Activated CD8-positive, alpha-beta memory T cell treated with anti-CD3 and anti-CD28 coated beads for 1 hour (primary cell): ENCODE measurements at regions not wholly inside any gene's neighbourhood (a gene's known extent, or its start where the extent isn't known, plus 50 kb on each side); places are given as distances from the start of the nearest gene placed in this dataset.

Experiments
- DNase-seq, 2 donors: peaks; one replicate each; pipeline ENCODE4 v3.0.0-alpha.2; 2020; ENCODE audit warnings: low read depth in 1 of 2; ENCODE audit errors: extremely low read depth in 1 of 2

DNA sequence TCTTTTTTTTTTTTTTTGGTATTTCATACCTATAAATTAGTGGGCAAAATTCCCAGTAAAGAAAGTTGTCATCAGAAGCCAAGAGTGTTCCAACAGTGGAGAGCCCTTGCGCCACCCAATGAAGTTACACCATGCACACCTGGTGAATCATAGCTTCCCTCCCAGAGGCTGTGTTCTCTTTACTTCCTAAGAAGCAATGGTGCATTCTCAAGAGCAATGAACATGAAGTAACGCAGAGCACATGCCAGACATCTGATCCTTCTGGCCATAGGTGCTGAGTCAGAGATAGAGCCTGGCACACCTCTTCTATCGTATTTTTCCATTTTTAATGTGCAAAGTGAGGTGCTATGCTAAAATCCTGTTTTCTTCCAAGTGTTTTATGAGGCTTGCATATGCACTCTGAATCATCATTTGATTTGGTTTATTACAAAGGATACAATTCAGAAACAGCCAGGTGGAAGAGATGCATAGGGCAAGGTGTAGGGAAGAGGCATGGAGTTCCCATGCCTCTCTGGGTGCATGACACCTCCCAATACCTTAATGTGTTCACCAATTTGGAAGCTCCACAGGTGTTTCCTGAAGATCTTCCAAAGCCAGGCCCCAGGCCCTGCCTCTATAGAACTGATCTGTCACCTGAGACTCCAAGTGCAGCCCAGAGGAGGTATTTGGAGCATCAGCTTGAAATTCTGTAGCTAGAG lies 408.0 kb downstream of the SIPA1L2 start:
- DNase-seq: no peak

DNA sequence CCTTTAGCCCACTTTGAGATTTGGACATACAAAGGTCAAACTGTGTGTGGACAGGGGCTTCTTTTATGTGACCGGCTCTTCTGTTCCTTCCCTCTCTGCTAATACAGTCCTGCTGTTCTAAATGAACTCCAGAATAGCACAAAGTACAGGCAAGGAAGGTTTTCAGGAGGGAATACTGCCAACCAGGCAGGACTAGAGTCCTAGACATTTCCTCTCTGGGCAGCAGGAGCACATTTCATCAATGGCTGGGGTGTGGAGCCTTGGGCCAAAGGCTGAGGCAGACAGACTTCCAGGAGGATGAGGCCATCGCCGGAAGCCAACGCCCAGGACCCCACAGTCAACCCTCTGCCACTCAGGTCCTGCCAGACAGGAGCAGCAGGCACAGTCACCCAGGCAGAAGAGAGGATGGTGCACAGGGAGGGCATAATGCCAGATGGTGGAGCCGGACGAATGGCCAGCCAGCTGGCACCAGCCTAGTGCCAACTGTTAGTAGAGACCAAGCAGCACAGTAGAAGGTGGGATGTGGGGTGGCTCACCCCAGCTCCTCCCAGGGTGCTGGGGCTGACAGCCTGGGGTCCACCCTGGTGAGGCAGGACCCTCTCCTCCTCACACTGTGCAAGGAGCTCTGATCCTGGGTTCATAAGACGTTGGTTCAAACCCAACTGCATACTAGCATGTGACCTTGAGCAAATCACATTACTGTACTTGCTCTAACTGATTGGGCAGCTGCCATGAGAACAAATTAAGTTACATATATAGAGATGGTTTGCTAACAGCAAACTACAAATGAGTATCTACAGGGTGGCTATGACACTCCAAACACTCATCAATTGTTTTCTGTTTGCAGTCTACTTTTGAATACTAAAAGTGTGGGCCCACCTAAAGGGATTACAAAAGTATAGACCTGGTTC lies 410.7 kb downstream of the SIPA1L2 start:
- no peak for DNase-seq

DNA sequence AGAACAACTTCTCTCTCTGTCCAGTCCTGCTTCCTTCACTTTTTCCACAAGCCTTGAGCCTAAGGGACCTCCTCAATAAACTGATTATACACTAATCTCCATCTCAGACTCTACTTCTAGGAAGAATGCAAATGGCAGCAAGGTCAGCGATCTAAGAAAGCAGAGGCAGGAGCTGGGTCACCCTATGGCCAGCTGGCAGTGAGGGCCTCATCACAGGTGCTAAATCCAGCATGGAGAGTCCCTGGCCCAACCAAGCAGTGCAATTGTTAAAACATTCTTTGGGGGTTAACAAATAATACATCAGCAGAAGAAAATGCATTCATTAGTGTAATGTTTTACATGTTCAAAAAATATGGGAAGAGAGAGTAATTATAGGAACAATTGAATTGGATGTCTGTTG lies 416.0 kb downstream of the SIPA1L2 start:
- DNase-seq: no peak

DNA sequence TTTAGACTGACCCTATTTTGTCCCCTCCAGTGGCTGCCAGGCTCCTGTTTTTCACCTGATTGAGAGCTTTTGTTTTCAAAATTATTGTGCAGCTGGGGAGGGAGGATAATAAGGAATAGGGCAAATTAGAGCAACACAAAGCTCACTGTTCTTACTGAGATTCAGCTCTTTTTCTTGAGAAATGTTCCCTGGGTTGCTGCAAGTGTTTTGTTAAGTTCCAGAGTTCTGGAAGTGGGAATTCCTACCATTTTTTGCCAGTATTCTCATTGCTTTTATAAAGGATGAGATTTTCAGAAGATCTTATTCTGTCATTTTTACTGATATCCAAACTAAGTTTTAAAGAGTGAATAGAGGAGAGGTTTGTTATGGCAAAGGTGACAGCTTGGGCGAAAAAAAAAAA lies 417.7 kb downstream of the SIPA1L2 start:
- DNase-seq: no peak

DNA sequence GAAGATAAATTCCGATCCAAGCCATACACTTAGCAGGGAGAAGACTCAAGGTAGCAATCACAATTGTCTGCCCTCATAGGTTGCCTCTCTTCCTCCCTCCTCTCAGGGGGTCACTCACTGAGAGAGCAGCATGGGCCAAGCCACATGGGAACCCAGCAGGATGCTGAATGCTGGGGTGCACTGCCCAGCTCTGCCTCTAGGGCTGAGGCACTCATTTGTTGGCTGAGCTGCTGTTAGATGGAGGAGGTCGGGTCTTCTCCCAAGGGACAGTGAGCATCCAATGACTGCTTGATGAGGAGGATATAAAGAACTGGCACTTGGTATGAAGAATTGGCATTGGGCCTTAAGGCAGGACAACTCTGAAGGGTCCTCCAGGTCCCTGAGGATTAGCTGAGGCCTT lies 418.8 kb downstream of the SIPA1L2 start:
- no peak for DNase-seq

DNA sequence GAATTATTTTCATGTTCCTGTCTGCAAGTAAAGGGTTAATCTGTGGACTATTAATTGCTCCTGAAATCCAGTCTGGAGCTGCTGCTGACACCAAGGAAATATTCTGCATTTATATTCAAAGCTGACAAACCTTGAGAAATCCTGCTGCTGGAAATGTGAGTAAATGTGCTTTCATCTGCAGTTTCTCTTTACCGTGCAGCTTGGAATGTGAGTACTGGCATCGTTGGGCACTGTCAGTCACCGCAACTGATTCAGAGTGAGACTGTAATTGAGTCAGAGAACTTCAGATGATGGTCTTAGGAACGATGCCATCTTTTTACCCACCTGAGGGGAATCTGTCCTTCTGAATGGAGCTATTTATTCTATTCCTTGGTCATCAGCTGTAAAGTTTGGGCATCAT lies 420.6 kb downstream of the SIPA1L2 start:
- no peak for DNase-seq

DNA sequence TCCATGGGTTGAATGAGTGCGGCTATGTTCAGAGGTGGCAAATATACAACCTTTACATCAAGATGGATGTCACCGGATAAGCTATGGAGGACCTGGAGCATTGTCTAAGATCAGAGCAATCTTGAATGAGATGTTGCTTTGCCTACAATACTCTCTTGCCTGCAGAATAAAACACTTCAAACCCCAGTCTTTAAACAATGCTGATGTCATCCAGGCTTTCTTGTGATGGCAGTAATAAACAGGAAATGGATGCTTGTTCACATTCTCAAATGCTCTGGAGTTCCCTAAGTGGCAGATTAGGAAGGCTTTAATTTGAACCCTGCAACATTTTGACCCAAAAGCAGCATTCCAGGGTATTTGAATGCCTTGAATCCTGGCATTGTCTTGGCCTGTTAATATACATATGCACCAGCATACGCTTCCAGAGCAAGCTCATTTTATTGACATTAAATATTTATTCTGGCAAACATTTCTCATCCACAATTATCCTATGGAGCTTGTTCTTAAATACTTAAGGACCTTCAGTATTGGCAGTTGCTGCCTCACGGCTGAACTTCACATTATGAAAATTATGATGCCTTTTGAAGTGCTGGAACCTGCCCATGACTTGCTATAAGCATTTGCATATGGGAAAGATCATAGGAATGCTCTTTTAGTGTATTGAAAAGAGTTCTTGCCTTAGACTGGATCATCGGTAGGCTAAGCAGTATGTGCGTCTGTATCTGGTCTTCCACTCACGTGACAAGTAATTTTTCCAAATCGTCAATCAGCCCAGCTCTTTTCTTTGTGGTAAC lies 422.7 kb downstream of the SIPA1L2 start:
- no peak for DNase-seq

DNA sequence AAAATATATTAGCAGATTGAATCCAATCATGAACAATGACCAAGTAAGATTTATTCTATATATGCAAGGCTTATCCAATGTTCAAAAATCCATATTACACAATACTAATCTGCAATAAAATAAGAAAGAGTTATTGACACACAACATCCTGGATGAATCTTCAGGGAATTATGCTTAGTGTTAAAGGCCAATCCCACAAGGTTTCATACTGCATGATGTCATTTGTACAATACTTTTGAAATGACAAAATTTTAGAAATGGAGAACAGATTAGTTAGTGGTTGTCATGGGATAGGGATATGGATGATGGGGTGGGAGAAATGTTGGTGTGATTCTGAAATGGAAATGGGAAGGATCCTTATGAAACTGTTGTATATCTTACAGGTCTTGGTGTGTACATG lies 425.7 kb downstream of the SIPA1L2 start:
- DNase-seq: no peak

DNA sequence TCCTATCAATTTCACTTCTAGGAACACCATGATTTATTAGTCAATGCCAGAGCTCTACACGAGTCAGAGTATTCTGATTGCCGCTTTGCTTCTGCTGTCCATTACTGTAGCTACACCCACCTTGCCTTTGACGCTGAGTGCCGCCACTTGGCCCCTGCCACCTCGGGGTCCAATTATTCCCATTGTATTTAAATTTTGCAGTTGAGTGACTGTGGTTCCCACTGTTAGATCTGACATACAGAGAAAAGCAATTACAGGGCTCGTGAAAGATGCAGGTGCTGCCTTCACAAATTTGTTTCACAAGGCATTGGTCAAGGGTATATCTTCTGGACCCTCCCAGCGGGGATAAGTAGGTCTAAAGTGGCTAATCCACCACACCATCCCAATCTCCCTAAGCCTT lies 428.9 kb downstream of the SIPA1L2 start:
- DNase-seq: no peak

DNA sequence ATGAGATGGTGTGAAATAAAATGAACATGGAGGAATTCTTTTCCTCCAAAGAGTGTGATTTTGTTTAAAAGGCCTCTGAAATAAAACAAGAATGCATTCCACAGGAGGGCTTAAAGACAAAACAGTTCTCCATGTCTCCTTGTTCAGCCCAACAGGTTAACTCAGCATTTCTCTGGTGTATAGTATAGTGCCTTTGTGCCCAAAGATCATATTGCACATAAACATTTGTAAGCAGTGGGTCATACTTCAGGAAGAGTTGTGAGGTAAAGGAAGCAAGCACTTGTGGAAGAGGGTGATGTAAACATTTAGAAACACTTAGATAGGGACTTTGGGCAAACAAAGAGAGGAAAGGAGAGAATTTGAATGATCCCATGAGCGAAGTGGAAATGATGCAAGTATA lies 433.9 kb downstream of the SIPA1L2 start:
- DNase-seq: no peak

DNA sequence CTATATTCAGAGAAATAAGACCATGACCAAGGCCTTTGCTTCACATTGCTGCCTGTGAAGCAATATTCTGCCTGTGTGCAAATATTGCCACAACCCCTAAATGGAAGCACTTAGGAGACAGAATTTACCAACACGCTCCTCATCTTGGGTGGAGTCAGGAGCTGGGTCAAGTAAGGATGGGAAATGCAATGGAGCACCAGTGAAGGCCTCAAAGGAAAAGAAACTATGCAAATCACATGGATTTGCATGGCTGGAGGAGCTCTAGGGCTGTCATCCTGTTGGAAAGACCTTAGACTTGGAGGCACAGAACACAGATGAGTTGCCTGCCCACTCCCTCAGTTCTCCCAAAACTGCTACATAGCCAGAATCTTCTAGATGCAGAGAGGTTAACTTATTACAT lies 435.5 kb downstream of the SIPA1L2 start:
- DNase-seq: no peak

DNA sequence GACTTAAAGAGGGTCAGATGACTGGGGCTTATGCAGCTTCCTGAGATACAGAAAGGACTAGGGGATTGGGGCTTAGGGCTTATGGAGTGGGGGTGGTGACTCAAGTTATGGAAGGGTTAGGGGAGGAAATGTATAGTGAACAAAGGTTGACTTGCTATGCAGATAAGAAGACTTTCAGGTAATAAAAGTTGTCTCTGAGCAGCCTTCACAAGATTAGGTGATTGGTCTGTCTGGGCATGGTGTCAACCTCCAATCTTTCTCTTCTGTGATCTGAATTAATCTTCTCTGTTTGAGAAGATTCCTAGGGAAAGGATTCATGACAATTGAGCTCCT lies 436.5 kb downstream of the SIPA1L2 start:
- DNase-seq: no peak

DNA sequence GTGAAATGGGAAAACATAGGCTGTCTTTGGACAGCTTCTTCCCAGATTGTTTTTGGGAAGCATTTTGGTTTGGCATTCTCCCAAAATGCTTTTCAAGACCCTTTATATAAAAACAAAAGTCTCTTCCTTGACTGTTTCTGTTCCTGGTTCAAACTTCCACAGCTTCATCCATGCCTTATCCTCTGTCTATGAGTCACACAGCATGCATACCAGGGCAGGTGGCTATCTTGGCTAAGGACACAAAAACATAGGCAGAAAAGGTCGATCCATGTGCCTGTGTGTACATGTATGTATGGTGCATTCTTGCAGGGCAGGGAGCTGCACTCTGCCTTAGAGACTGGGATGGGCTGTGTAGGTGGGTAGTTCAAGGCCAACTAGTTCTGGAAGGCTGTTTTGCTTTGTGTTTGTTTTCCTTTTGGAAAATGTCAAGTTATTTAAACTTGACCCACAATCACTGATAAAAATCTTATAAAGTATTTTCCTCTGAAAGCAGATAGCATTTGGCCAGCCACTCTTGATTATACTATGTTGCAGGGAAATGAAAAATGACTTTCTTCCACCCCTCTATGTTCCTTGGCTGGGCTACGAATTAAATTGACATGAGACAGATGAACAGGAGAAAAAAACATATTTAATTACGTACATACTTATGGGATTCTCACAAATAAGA lies 437.0 kb downstream of the SIPA1L2 start:
- no peak for DNase-seq

DNA sequence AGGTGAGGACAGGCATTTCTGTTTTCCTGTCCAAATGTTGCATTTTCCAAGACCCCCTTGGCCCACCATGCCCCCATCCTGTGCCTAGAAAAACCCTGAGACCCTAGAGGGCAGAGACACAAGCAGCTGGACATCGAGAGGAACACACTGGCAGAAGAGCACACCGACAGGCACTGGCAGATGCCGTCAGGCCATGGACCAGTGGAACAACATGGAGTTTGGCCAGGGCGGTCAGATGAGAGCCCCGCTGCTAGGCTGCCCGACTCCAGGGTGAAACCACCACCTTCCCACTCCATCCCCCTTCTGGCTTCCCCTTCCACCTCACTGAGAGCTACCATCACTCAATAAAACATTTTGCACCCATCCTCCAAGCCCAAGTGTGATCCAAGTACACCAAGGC lies 438.4 kb downstream of the SIPA1L2 start:
- no peak for DNase-seq

DNA sequence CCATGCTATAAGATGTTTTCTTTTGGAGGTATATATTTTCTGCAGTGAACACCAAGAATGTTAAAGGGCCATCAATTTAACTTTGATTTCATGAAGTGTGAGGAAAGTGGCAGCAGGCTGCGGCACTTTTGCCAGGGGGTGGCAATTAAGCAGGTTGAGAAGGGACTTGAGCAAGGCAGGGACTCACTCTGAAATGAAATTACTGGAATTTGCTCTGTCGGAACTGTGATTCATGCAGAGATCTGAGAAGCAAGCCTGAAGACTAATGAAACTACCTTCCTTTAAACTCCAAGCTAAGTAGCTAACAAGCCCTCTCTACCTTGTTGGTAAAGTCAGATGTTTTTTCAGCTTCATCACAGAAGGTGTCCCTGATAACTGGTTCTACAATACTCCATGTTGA lies 441.6 kb downstream of the SIPA1L2 start:
- DNase-seq: no peak

DNA sequence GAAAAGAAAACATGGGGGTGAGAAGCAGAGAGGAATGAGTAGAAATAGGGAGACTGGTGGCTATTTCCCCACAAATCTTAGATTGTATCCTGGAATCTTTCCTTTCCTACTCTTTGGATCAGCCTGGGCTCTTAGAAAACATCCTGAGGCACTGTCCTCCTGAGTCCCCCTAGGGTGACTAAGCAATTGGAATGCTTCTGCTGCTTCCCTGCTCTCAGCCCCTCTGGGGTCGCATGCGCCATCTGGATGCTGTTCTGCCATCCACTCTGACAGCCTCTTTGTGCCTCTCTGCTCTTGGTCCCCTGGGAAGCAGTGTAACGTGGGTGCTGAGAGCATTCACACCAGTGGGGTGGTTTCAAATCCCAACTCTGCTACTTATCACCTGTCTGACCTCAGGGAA lies 443.0 kb downstream of the SIPA1L2 start:
- no peak for DNase-seq

DNA sequence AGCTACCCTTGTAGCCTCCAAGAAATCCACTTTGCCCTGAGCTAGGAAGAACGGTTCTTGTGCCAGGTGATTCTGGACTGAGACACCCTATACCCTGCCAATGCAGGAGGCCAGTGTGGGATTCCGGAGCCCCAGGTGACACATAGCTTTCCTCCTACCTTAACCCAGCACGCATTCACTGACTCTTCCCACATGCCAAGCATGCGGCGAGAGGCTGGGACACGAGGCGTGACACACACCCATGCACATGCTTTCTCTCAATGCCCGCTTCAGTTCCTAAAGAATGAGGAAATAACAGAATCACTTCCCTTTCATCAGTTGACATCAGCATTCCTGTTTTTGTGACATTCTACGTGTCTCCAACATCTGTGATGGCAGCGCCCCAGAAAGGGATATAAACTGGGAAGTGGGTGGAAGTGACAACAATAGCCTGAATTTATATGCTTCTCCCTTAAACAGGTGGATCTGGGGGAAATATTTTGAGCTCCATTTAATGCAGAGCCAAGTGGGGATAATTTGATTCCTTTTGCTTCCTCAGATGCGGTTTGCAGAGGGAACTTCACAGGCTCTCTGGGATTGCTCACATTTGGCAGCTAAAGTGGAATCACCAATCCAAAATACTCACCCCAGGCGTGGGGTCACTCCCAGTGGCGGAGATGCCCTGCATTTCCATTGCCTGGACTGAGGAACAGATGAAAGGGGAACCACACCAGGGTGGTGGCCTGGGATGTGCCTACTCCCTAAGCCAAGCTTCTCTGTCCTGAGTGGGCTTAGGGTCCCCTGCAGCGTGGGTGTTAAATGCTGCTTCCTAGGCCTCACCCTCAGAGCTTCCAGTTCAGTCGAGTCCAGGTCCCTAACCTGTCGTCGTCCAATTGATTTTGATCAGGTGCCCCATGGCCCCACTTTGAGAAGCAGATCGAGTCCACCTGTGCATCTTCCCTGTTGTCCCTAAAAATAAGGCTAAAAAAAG lies 445.1 kb downstream of the SIPA1L2 start:
- DNase-seq: no peak

DNA sequence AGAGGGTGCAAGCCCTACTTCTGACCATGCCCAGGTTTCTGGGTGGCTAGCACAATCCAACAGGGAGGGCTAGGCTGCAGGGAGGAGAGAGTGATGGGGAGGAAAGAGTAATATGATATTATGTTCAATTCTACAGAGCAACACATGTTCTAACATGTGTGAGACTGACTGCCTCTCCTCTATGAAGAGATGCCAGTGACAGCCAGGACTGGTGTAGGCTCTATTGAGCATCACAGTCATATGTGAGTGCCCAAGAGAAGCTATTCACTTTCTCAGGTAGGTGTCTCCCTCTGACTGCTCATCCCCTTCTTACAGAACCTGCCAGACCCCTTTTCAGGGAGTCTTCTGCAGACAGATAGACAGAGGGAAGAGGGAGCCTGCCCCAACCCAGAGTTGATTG lies 446.1 kb downstream of the SIPA1L2 start:
- DNase-seq: no peak

DNA sequence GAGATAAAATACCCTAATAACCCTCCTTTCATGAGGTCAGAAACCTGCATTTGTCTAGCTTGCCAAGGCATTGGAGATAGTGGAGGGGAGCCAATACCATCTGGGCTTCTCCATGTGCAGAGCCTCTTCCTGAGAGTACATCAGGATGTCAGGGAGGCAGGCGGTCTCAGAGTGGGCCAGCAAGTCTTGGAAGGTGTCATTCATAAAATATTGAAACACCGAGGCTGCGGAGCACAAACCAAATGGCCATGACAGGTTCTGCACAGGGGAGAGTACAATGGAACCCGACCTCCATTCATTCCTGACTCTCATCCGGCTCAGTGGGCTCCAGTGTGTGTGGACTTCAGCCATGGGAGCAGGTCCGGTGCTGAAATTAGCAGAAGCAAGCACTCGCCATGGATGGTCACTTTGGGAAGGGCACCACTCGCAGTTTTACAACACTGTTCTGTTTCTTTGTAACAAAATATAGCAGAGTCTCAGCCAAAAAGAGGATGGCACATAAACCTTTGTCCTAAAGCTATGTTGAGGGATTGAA lies 446.6 kb downstream of the SIPA1L2 start:
- DNase-seq: no peak

DNA sequence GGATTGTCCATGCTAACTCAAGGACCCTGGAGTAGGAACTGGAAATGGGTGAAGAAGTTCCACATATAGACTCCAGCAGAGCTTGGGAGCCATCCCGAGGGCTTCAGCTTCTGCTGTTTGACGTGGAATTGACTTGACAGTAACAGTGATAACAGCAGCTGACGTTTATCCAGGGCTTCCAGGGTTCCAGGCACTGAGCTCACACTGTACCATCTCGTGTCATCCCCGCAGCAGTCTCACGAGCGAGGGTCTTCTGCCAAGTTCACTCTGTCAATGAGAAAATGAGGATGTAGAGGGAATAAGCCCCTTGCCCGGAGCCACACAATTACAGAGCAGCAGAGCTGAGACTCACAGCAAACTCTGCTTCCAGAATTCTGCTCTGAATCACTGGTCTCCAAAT lies 447.7 kb downstream of the SIPA1L2 start:
- no peak for DNase-seq
